ENCODE measurements at regions not wholly inside any gene's neighbourhood (a gene's known extent, or its start where the extent isn't known, plus 50 kb on each side); places are given as distances from the start of the nearest gene placed in this dataset.

GRCh38 chr9:121563881-121564460 lies 64.3 kb upstream of the GGTA1 start:
- H3K4me3 Mint-ChIP-seq, result no peak overlapping the region
- H3K27ac Mint-ChIP-seq, result no peak overlapping the region
- H3K27me3 Mint-ChIP-seq, result peaks cover 57% of the 10 kb centered on the region
- H3K36me3 Mint-ChIP-seq (ENCODE audit: low read depth), result no peaks in the 10 kb centered on the region
- intact Hi-C loops (cut with micrococcal nuclease), result no loop called here
- H3K9me3 Mint-ChIP-seq, result no peaks in the 10 kb centered on the region
- H3K4me1 Mint-ChIP-seq (ENCODE audit: low read depth), result peaks cover 38% of the 10 kb centered on the region

- no peaks in the 10 kb centered on the region for H3K36me3 Mint-ChIP-seq (ENCODE audit: low read depth)
- intact Hi-C loops (cut with micrococcal nuclease), result no loop called here
- no peak overlapping the region for H3K27ac Mint-ChIP-seq
- H3K27me3 Mint-ChIP-seq, result peaks cover 57% of the 10 kb centered on the region
- H3K4me3 Mint-ChIP-seq, result no peak overlapping the region
- H3K4me1 Mint-ChIP-seq (ENCODE audit: low read depth), result peaks cover 32% of the 10 kb centered on the region
- H3K9me3 Mint-ChIP-seq, result no peaks in the 10 kb centered on the region
Observed at GRCh38 chr9:121564504-121565260, 65.0 kb upstream of the GGTA1 start.

DNA sequence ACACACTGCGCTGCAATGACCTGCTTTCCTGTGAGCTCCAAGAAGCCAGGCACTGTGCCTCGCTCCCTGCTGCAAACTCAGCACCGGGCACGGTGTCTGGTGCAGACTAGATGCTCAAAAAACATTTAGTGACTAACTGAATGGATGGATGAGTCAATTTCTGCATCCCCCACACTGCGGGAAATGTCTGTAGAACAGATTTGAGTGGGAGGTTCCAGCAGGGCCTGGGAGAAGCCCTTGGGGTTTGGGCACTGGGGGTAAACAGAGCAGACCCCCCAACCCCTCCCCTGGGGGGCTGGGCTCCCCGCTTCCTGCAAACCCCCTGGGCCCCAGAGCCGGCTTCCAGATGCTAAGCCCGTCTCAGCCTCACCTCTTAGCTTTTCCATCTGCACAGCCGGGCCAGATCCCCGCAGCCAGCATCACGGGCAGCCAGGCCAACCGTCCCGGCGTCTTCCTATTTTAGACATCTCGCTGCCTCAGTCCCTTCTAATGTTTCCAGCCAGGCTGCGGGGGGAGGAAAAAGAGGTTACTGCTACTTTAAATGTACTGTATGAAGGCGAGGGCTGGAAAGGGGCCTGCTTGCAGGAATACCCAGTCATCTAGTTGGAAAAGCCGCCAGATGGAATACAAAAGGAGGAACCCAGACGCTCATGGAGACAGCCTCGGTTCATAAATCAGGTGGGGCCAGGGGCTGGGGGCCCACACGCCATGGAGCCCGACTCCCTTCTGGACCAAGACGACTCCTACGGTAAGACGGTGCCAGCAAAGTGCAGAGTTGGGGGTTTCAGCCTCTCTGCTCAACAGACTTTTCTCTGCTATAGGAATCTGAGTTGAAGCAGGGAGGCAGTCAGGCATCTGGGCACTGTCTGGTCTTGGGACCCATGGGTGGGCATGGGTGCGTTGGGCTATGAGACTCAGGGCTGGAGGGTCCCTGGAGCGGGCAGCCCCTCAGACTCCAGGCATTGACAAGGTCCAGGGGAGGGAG lies 67.1 kb upstream of the GGTA1 start:
- Mint-ChIP-seq H3K36me3 (ENCODE audit: low read depth) (no peaks in the 10 kb centered on the region), H3K27ac (no peak overlapping the region), H3K4me1 (ENCODE audit: low read depth) (peaks cover 31% of the 10 kb centered on the region), H3K4me3 (no peak overlapping the region), H3K9me3 (no peaks in the 10 kb centered on the region), H3K27me3 (peaks cover 65% of the 10 kb centered on the region)
- intact Hi-C loops (cut with micrococcal nuclease), result no loop called here

DNA sequence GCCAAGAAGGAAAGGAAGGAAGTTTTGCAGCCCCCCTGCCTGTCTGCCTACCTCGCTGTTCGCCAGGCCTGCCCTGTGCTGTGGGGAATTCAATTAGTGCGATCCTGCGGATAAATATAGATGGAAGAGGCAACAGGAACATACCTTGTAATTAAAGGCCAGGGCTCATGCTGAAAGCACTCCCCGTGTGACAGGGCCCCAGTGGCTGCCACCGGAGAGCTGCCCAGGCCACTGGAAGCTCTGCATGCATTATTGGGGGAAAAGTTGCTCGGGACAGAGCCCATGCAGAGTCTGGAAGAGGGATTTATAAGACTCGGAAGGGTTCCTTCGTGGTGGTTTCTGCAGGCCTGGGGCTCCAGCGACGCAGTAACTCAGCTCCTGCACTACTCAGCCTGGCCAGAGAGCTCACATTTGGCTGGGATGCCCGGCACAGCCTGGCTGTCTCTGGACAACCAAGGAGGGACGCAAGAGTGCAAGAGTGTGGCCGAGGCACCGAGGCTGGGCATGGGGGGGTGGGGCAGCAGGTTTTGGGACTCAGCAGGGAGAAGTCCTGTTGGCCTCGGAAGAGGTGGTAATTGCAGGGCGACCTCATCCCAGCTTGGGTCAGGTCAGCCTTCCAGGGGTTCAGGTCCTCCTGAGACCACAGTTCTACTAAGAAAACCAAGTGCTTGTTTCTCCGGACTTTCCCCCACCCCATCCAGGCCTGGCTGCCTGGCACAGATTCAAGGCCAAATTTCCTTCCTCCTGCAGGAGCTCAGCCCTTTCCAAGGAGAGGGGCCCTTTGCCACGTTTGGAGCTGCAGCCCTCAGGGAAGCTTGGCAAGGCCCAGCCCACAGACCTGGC lies 68.1 kb upstream of the GGTA1 start:
- Mint-ChIP-seq H3K4me3 (no peak overlapping the region), H3K27ac (no peak overlapping the region), H3K9me3 (no peaks in the 10 kb centered on the region), H3K27me3 (peaks cover 62% of the 10 kb centered on the region), H3K36me3 (ENCODE audit: low read depth) (no peaks in the 10 kb centered on the region), H3K4me1 (ENCODE audit: low read depth) (peaks cover 22% of the 10 kb centered on the region)
- intact Hi-C loops (cut with micrococcal nuclease), result no loop called here

- Mint-ChIP-seq H3K27me3 (peaks cover 53% of the 10 kb centered on the region), H3K4me1 (ENCODE audit: low read depth) (peaks cover 17% of the 10 kb centered on the region), H3K36me3 (ENCODE audit: low read depth) (no peaks in the 10 kb centered on the region), H3K9me3 (no peaks in the 10 kb centered on the region), H3K4me3 (no peak overlapping the region), H3K27ac (no peak overlapping the region)
- intact Hi-C loops (cut with micrococcal nuclease), result no loop called here
Observed at GRCh38 chr9:121568343-121569265, 69.0 kb upstream of the GGTA1 start.

GRCh38 chr9:121569266-121569648 lies 69.6 kb upstream of the GGTA1 start:
- Mint-ChIP-seq H3K36me3 (ENCODE audit: low read depth) (no peaks in the 10 kb centered on the region), H3K27ac (no peak overlapping the region), H3K27me3 (peaks cover 51% of the 10 kb centered on the region), H3K4me3 (no peak overlapping the region), H3K9me3 (no peaks in the 10 kb centered on the region), H3K4me1 (ENCODE audit: low read depth) (peaks cover 17% of the 10 kb centered on the region)
- intact Hi-C loops (cut with micrococcal nuclease), result no loop called here

DNA sequence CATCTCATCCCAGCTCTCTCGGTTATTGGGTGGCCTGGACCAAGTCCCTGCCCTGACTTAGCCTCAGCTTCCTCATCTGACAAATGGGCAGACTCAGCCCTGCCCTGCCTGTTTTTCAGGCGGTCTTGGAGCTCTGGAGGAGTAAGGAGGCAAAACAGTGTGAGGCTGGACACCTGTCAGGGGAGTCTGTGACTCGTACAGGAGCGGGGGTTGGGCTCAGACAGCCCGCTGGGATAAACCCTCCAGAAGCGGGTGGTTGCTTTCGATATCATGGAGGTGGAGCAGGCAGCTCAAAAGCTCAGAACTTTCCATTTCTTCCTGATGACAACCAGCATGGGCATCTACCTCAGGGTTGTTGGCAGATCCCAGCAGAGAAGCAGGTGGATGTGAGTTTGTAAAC lies 72.9 kb upstream of the GGTA1 start:
- no peaks in the 10 kb centered on the region for H3K9me3 Mint-ChIP-seq
- H3K4me1 Mint-ChIP-seq (ENCODE audit: low read depth), result peaks cover 17% of the 10 kb centered on the region
- H3K36me3 Mint-ChIP-seq (ENCODE audit: low read depth), result no peaks in the 10 kb centered on the region
- H3K4me3 Mint-ChIP-seq, result no peak overlapping the region
- intact Hi-C loops (cut with micrococcal nuclease), result no loop called here
- no peak overlapping the region for H3K27ac Mint-ChIP-seq
- H3K27me3 Mint-ChIP-seq, result peaks cover 31% of the 10 kb centered on the region

DNA sequence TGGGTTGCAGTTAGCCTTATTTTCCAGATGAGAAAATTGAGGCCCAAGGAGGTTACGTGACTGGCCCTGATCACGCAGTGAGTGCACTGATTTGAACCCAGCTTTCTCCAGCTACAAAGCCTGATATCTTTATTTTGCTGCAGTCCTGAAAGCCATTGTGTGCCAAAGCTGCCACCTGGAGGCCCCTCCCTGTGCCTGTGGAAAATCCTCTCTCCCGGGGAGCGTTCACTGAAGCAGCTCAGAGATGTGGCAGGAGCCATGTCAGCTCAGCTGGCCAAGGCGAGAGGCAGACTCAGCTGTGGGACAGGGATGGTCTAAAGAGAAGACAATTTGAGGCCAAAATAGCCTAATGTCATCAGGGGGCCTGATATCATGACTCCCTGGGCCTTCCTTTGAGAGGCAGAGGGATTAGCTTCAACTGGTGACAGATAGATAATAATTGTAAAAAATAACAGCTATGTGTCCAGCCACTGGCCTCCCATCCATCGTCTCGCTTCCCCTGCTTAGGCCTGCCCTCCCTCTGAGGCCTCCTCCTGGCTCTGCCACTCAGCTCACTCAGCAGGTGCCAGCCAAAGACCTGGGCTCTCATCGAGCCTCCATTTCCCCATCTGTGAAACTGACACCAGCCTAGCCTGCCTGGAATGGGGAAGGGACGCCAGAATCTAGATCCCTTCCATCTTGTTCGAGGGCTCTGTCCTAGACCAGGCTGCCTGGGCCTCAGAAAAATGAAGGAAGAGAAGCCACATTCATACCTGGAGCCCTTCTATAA lies 74.3 kb upstream of the GGTA1 start:
- Mint-ChIP-seq H3K4me1 (ENCODE audit: low read depth) (peaks cover 7% of the 10 kb centered on the region), H3K4me3 (no peak overlapping the region), H3K27me3 (peaks cover 25% of the 10 kb centered on the region), H3K36me3 (ENCODE audit: low read depth) (no peaks in the 10 kb centered on the region), H3K27ac (no peak overlapping the region), H3K9me3 (no peaks in the 10 kb centered on the region)
- intact Hi-C loops (cut with micrococcal nuclease), result no loop called here

DNA sequence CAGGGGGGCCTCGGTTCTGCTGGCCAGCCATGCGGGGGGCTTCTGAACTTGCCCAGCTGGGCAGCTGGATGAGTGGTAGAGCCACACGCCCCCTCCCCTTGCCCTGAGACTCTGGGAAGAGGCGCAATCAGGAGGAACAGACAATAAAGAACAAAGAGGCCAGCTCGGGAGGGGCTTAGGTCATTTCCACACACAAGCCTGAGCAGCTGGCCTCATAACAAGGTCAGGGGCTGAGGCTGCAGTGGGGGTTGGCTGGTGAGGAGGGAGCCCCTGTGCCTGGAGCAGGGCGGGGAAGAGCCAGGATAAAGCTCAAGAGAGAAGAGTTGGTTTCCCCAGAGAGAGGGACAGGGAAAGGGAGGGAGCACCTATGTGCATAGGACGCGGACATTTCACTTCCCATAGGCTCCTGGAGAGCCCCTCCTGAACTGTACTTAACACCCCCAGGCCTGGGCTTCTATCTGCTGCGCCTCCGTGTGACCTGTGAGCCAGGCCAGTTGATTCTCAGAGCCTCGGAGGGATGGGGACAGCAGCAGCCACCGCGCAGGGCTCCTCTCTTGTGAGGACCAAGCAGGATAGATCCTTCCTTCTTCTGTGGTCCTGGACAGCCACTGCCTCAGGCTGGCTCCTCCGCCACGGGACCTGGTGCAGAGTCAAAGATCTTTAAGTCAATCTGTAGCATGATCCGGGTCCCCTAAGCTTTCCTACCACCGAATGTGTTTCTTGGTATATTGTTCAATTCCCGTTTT lies 75.3 kb upstream of the GGTA1 start:
- Mint-ChIP-seq H3K9me3 (no peaks in the 10 kb centered on the region), H3K27ac (no peak overlapping the region), H3K4me3 (no peak overlapping the region), H3K27me3 (peaks cover 29% of the 10 kb centered on the region), H3K36me3 (ENCODE audit: low read depth) (no peaks in the 10 kb centered on the region), H3K4me1 (ENCODE audit: low read depth) (peaks cover 6% of the 10 kb centered on the region)
- intact Hi-C loops (cut with micrococcal nuclease), result no loop called here

GRCh38 chr9:121576281-121577075 lies 75.0 kb upstream of the DAB2IP start:
- intact Hi-C loops (cut with micrococcal nuclease), result no loop called here
- Mint-ChIP-seq H3K4me1 (ENCODE audit: low read depth) (no peaks in the 10 kb centered on the region), H3K27me3 (peaks cover 29% of the 10 kb centered on the region), H3K4me3 (no peak overlapping the region), H3K9me3 (no peaks in the 10 kb centered on the region), H3K36me3 (ENCODE audit: low read depth) (no peaks in the 10 kb centered on the region), H3K27ac (no peak overlapping the region)

- Mint-ChIP-seq H3K27ac (no peak overlapping the region), H3K36me3 (ENCODE audit: low read depth) (no peaks in the 10 kb centered on the region), H3K4me3 (no peak overlapping the region), H3K27me3 (peaks cover 30% of the 10 kb centered on the region), H3K9me3 (no peaks in the 10 kb centered on the region), H3K4me1 (ENCODE audit: low read depth) (no peaks in the 10 kb centered on the region)
- intact Hi-C loops (cut with micrococcal nuclease), result no loop called here
Observed at GRCh38 chr9:121577166-121577565, 74.3 kb upstream of the DAB2IP start.
